Stimulated activated naive CD8-positive, alpha-beta T cell treated with anti-CD3 and anti-CD28 coated beads, Interleukin-15, Interleukin-2, amounts not matched to agents 100 ng/mL and 50 ng/mL, for 24 hours (primary cell): ENCODE measurements at regions not wholly inside any gene's neighbourhood (a gene's known extent, or its start where the extent isn't known, plus 50 kb on each side); places are given as distances from the start of the nearest gene placed in this dataset.
"Not testable (repeated sequence)": the region's sequence is repeated elsewhere in the genome, so short reads cannot be mapped to it uniquely, and the experiment has no call there.

Source experiments
- H3K27ac Mint-ChIP-seq: one replicate; pipeline ENCODE4 v1.8.0; 2021; ENCODE audit warnings: mild to moderate bottlenecking, mixed read lengths
- H3K27me3 Mint-ChIP-seq: one replicate; pipeline ENCODE4 v1.8.0; 2021; ENCODE audit warnings: mixed read lengths
- H3K36me3 Mint-ChIP-seq: one replicate; pipeline ENCODE4 v1.8.0; 2021; ENCODE audit warnings: low read depth, mixed read lengths
- H3K4me1 Mint-ChIP-seq: one replicate; pipeline ENCODE4 v1.8.0; 2021; ENCODE audit warnings: low read depth, mixed read lengths
- H3K4me3 Mint-ChIP-seq: one replicate; pipeline ENCODE4 v1.8.0; 2021; ENCODE audit warnings: mild to moderate bottlenecking, mixed read lengths
- H3K9me3 Mint-ChIP-seq: one replicate; pipeline ENCODE4 v1.8.0; 2021; ENCODE audit warnings: mixed read lengths

DNA sequence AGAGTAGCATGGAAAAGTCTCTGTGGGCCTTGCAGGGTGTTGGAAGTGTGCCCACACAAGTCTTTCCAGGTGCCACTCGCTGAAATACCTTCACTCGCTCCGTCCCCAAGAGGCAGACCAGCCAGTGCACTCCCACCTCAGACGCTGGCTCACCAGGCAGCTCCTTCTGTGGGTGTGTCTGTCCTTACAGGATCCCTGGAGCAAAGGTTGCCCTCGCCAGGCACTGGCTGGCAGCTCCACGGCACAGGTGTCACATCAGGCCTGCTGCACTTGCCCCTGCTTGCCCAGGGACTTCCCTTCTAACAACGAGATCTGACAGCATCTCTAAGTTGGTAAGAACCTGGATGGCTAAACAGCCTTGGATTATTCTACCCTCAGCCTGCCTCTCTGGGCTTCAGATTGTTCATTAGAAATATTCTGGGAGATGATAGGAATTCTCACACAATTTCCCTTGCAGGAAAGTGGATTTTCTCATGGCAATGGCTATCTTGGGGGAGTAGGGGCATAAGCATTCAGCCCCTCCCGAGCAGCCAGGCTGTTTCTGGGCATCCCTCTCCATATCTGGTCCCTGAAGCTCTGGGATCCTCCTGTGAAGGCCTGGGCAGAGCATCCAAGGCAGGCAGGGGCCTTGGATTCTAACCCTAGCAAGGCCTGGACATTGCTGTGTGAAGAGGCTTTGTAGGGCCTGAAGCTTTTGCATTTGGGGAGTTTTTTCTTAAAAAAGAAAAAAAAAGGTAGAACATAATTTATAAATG, 262.1 kb downstream of the MYCN start:
- Mint-ChIP-seq H3K36me3 (no peaks in the 10 kb centered on the region), H3K4me3 (no peak overlapping the region), H3K27me3 (no peaks in the 10 kb centered on the region), H3K9me3 (no peaks in the 10 kb centered on the region), H3K4me1 (no peaks in the 10 kb centered on the region), H3K27ac (no peak overlapping the region)

DNA sequence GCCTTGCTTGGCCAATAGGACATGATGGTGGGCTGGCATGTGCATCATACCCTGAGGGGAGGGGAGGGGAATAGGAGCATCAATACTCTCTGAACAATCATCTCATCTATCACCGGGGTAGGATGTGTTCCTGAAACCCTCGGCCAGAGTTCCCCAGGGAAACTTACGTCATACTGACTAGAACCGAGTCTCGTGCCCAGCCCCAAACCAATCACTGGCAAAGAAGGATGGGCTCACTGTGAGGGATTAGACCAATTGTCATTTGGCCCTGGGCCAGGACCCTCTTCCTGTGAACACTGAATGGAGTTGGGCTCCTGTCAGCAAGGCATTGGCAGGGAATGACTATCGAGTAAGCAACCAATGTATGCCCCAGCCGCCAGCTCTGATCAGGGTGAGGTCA, 261.5 kb downstream of the MYCN start:
- no peaks in the 10 kb centered on the region for H3K27me3 Mint-ChIP-seq
- H3K9me3 Mint-ChIP-seq, result no peaks in the 10 kb centered on the region
- no peaks in the 10 kb centered on the region for H3K36me3 Mint-ChIP-seq
- no peak overlapping the region for H3K4me3 Mint-ChIP-seq
- no peaks in the 10 kb centered on the region for H3K4me1 Mint-ChIP-seq
- H3K27ac Mint-ChIP-seq, result no peak overlapping the region

DNA sequence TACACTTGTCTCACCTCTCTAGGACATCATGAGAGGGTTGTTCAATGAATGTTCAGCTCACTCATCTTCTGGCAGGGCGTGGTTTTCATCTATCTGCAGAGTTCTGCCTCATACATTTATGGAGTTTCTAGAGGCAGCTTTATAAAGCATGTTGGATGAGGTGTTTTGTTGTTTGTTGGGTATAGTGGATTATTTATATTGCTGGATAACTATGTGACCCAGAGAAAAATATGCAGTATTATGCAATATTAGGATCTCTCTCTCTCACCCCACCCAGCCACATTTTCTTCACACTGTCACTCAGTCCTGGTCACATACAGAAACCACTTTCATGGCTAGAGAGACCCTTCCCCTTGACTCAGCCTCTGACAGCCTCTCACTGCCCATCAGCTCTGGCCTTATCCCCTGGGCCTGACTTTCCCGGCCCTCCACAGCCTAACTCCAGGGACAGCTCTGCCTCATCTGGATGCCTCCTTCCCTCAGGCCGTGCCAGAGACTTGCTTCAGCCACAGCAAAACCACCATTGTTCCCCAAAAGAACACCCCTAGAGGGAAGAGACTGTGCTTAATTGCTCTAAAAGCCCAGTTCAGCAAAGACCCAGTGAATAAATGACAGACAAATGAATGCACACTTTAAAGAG, 260.3 kb downstream of the MYCN start:
- Mint-ChIP-seq H3K36me3 (no peaks in the 10 kb centered on the region), H3K27me3 (no peaks in the 10 kb centered on the region), H3K9me3 (no peaks in the 10 kb centered on the region), H3K4me1 (no peaks in the 10 kb centered on the region), H3K27ac (no peak overlapping the region), H3K4me3 (no peak overlapping the region)

DNA sequence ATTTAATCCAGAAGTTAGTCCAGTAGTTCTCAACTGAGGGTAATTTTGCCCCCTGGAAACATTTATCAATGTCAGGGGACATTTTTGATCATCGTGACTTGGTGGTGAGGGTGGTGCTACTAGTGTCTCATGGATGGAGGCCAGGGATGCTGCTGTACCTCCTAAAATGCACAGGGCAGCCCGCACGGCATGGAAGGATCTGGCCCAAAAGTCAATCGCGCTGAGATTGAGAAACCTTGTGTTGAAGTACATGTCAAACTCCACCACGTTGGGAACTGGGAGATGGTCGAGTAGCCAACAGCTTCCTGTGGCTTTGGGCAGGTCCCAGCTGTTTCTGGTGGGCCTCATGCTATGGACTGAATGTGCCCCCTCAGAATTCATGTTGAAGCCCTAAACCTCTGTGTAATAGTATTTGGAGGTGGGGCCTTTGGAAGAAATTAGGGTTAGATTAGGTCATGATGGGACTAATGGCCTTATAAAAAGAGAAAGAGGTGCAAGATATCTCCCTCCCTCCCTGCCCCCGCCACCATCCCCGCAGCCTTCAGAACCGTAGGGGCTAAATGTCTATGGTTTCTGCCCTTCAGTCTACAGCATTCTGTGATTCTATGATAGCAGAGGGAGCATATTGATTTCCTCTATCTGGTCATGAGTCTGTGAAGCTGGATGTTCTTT, 259.7 kb downstream of the MYCN start:
- H3K27me3 Mint-ChIP-seq, result no peaks in the 10 kb centered on the region
- no peaks in the 10 kb centered on the region for H3K36me3 Mint-ChIP-seq
- H3K4me3 Mint-ChIP-seq, result no peak overlapping the region
- no peaks in the 10 kb centered on the region for H3K4me1 Mint-ChIP-seq
- H3K9me3 Mint-ChIP-seq, result no peaks in the 10 kb centered on the region
- peak overlapping the region; percentile 41 for H3K27ac Mint-ChIP-seq

DNA sequence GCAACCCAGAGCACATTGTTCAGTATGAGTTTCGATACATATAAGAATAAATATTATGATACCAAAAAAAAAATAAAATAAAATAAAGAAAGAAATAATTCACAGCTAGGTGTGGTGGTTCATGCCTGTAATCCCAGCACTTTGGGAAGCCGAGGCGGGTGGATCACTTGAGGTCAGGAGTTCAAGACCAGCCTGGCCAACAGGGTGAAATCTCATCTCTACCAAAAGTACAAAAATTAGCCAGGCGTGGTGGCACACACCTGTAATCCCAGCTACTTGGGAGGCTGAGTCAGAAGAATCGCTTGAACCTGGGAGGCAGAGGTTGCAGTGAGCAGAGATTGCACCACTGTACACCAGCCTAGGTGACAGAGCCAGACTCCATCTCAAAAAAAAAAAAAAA, 258.9 kb downstream of the MYCN start:
- H3K9me3 Mint-ChIP-seq, H3K27ac Mint-ChIP-seq, H3K4me1 Mint-ChIP-seq, H3K36me3 Mint-ChIP-seq, H3K4me3 Mint-ChIP-seq, H3K27me3 Mint-ChIP-seq: not testable (repeated sequence)

DNA sequence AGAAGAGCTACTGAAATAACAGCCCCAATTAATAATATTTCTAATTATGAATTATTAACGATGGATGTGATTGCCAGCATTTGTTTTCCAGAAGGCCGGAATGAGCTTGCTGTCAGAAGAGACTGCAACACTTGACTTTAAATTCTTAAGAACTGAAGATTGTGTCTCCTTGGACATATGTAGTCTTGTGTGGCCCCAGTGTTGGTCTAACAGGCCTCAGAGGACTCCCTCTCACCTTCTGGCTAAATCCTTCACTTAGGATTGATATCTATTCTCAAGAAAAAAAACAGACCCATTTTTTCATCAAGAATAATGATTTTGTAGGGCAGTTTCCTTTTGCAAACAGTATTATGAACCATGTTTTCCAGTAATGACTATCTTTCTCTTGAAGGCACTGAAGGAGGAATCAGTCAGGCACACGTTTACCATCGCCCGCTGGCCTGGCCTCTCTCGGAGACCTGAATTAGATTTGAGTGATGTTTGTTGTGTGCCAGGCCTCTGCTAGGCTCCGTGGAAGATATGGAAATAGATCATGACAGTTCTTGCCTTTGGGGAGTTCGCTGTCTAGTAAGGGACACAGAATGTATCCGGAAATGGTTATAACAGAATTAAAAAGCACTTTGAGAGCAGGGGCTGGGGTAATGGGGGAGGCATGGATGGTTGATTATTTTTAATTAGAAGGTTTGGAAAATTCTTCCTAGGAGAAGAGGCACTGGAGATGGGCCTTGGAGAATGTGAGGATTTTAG, 258.0 kb downstream of the MYCN start:
- no peak overlapping the region for H3K4me3 Mint-ChIP-seq
- H3K9me3 Mint-ChIP-seq, result no peaks in the 10 kb centered on the region
- H3K27me3 Mint-ChIP-seq, result no peaks in the 10 kb centered on the region
- H3K27ac Mint-ChIP-seq, result no peak overlapping the region
- H3K4me1 Mint-ChIP-seq, result no peaks in the 10 kb centered on the region
- H3K36me3 Mint-ChIP-seq, result no peaks in the 10 kb centered on the region

DNA sequence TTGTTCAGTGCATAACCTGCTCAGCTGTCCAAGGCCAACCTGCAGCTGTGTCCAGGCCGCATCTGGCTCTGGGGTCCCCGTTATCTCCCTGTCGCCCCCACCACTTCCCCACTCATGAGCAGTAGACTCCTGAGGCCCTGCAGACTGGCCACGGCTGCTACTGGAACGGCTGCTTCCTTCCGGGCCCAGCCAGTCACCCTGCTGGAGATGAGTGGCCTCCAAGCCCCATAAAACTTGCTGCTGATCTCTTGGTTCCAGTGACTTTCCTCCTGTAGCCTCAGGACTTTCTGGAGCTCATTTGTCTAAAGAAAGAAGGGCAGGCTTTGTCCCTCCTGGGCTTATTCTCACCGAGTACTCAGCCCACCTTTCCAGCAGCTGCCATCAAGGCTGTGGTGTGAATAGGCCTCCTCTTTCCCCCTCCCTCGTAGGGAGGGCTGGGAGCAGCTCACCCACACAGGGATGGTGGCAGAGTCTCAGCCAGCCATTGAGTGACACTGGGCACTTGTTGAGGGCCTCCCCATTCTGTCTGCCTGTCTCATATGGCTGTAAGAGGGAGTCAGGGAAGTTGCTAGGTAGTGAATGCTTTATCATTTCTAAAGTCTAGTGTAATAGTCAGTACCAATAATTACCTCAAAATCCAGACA, 257.3 kb downstream of the MYCN start:
- no peaks in the 10 kb centered on the region for H3K36me3 Mint-ChIP-seq
- no peaks in the 10 kb centered on the region for H3K9me3 Mint-ChIP-seq
- no peaks in the 10 kb centered on the region for H3K27me3 Mint-ChIP-seq
- H3K4me1 Mint-ChIP-seq, result no peaks in the 10 kb centered on the region
- no peak overlapping the region for H3K27ac Mint-ChIP-seq
- no peak overlapping the region for H3K4me3 Mint-ChIP-seq

DNA sequence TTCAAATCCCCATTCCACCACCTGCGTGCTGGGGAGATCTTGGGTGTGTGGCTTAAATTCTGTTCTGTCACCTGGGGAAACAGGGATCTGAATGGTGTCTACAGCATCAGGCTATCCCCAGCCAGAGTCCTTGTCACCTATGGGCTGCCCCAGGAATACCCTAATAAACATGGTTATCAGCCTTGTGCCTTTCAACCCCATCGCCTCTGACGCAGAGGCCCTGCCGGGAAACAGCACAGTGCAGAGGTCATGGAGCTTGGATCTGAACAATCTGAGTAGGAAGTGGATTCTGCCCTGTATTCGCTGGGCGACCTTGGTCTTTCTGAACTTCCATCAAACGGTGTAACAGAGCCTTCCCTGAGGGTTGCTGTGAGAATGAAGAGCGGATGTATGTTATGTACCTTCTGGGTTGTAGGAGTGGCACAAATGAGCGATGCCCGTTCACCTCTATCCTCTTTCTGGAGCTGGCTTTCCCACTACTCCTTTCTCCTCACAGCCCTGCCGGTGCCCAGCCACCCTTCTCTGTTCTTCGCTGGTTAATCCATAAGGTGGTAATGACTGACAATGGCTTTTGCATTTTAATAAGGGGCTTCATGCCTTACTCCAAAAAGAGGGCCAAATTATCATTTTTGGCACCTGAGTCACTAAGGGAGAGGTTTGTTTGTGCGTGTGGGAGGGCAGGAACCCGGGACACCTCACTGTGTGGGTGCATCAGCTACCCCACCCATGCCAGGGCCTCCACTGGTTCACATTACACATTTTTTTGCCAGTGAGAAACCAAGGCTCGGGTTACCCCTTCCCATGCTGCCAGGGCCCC, 256.5 kb downstream of the MYCN start:
- H3K27me3 Mint-ChIP-seq, result no peaks in the 10 kb centered on the region
- no peaks in the 10 kb centered on the region for H3K9me3 Mint-ChIP-seq
- no peaks in the 10 kb centered on the region for H3K4me1 Mint-ChIP-seq
- no peak overlapping the region for H3K4me3 Mint-ChIP-seq
- no peak overlapping the region for H3K27ac Mint-ChIP-seq
- no peaks in the 10 kb centered on the region for H3K36me3 Mint-ChIP-seq

DNA sequence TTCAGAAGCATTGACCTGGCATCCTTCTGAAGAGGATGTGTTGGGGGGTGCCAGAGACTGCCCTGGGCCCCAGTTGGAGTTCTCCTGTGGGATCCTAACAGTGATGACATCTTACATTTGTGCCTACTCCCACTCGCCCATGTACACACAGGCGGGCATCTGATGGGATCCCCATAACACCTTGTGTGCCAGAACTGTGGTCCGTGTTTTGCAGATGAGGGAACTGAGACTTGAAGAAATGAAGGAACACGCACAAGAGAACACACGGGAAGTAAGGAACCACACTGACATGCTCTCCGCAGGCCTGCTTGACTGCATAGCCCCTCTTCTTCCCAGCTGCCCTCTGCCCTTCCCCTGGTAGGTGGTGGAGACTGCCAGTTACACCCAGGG, 255.3 kb downstream of the MYCN start:
- H3K9me3 Mint-ChIP-seq, result no peaks in the 10 kb centered on the region

DNA sequence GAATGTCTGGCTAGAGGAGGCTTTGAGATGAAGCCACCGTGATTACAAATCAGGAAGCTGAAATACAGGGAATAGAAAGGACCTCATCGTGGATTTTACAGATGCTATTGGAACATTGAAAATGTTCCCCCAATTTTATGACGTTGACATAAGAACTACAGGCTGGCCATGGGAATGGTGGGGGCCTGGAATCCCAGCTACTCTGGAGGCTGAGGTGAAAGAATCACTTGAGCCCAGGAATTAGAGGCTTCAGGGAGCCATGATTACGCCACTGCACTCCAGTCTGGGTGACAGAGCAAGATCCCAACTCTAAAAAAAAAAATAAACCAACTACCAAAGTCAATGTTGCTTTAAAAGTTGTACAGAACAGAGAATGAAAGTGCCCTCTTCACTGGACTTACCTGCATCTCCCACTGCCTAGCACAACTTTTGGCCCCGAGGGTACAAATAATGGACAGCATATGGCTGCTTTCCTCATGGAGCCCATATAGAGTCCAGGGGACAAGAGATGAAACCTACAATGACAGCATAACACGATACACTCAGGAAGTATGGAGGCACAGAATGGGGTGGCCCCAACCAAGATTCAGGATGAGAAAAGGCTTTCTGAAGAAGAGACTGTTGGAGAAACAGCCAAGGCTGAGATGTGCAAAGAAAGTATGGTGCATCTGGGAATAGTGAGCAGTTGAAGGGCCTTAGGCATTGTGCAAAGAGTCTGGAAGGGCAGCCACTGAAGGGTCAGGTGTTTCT, 254.8 kb downstream of the MYCN start:
- Mint-ChIP-seq H3K4me1 (no peaks in the 10 kb centered on the region), H3K36me3 (no peaks in the 10 kb centered on the region), H3K27ac (no peak overlapping the region), H3K9me3 (no peaks in the 10 kb centered on the region), H3K4me3 (no peak overlapping the region), H3K27me3 (no peaks in the 10 kb centered on the region)

More for the DNA sequence above, 255.3 kb downstream of the MYCN start:
- Mint-ChIP-seq H3K36me3 (no peaks in the 10 kb centered on the region), H3K27ac (no peak overlapping the region), H3K4me3 (no peak overlapping the region), H3K4me1 (no peaks in the 10 kb centered on the region), H3K27me3 (no peaks in the 10 kb centered on the region)

DNA sequence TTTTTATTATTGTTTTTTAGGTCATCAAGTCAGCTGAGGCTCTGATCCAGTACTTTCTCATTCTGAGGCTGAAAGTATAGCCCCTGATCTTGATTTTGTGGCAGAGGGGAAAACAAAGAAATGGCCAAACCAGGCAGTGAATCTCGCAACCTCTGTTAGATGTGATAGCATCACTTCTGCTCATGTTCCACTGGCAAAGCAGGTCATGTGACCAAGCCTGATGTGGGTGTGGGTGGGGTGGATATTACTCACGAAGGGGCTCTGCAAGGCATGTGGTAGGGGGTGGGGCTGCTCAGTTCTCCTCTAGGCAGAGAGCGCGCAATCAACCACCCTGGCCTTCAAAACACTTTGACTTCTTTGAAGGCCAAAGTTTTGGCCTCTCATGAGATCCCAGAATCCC, 254.2 kb downstream of the MYCN start:
- no peaks in the 10 kb centered on the region for H3K36me3 Mint-ChIP-seq
- H3K4me3 Mint-ChIP-seq, result no peak overlapping the region
- no peaks in the 10 kb centered on the region for H3K4me1 Mint-ChIP-seq
- H3K9me3 Mint-ChIP-seq, result no peaks in the 10 kb centered on the region
- no peak overlapping the region for H3K27ac Mint-ChIP-seq
- H3K27me3 Mint-ChIP-seq, result no peaks in the 10 kb centered on the region

DNA sequence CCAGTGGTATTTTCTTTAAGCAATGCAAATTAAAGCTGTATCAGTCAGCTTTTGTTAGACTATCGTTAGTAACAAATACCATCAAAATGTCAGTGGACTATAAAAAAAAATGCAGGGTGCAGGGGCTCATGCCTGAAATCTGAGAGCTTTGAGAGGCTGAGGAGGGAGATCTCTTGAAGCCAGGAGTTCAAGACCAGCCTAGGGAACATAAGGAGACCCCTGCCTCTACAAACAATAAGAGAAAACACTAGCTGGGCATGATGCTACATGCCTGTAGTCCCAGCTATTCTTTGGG, 253.7 kb downstream of the MYCN start:
- Mint-ChIP-seq H3K27me3 (no peaks in the 10 kb centered on the region), H3K4me3 (no peak overlapping the region), H3K36me3 (no peaks in the 10 kb centered on the region), H3K9me3 (no peaks in the 10 kb centered on the region), H3K4me1 (no peaks in the 10 kb centered on the region), H3K27ac (no peak overlapping the region)

DNA sequence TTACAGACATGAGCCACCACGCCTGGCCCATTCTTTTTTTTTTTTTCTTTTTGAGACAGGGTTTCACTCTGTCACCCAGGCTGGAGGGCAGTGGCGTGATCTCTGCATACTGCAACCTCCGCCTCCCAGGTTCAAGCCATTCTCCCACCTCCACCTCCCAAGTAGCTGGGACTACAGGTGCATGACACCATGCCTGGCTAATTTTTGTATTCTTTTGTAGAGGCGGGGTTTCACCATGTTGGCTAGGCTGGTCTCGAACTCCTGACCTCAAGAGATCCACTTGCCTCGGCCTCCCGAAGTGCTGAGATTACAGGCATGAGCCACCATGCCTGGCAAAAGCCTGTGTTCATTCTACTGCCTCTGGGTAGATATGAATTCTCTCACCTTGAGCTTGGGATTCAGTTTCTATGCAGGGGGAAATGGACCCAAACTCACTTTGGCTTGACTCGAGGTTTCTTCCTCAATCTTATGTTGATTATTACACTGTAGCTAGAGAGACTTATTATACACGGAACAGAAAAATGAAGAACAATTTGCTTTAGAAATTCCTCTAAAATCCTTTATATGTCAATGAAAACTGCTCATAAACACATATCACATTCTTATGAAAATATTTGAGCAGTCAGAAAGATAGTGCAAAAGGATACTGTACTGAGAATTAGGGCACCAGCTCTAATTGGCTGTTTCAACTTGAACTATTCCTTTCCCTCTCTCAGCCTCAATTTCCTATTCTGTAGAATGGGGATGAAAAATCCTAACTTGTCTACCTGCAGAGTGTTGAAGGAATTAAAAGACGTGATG, 252.3 kb downstream of the MYCN start:
- H3K9me3 Mint-ChIP-seq, result no peaks in the 10 kb centered on the region
- H3K27ac Mint-ChIP-seq, result no peak overlapping the region
- H3K27me3 Mint-ChIP-seq, result peaks cover 3% of the 10 kb centered on the region
- H3K4me3 Mint-ChIP-seq, result no peak overlapping the region
- H3K36me3 Mint-ChIP-seq, result no peaks in the 10 kb centered on the region
- H3K4me1 Mint-ChIP-seq, result no peaks in the 10 kb centered on the region
